Bronchial epithelial cell (primary cell): ENCODE measurements at regions not wholly inside any gene's neighbourhood (a gene's known extent, or its start where the extent isn't known, plus 50 kb on each side); places are given as distances from the start of the nearest gene placed in this dataset.
A peak's percentile ranks its signal among the peaks of the same experiment; 100 is the strongest.

Experiments used
- DNase-seq: peaks from one replicate; pipeline ENCODE4 v3.0.0-alpha.2; 2010; ENCODE audit warnings: low read depth
- FAIRE-seq: peaks from 2 replicates; lab custom pipeline; 2011; peaks lifted over from hg19 to GRCh38; lab: Jason Lieb, UNC
- H3K27me3 ChIP-seq: 2 replicates; pipeline ENCODE4 v1.5.1; 2011; ENCODE audit warnings: low read length; ENCODE audit not compliant: control insufficient read depth, insufficient read depth
- H3K36me3 ChIP-seq: 2 replicates; pipeline ENCODE4 v1.5.1; 2011; ENCODE audit warnings: low read length; ENCODE audit not compliant: control insufficient read depth, insufficient read depth
- H3K4me3 ChIP-seq: 2 replicates; pipeline ENCODE4 v1.5.1; 2011; ENCODE audit warnings: mild to moderate bottlenecking, low read depth, low read length, control low read depth
- TF ChIP-seq, protein P1 (sequence below): IDR thresholded peaks from 2 replicates; pipeline ENCODE4 v1.5.1; 2011; ENCODE audit warnings: mild to moderate bottlenecking, moderate library complexity, low read length, control low read depth, inconsistent platforms; ENCODE audit not compliant: insufficient read depth, severe bottlenecking

DNA sequence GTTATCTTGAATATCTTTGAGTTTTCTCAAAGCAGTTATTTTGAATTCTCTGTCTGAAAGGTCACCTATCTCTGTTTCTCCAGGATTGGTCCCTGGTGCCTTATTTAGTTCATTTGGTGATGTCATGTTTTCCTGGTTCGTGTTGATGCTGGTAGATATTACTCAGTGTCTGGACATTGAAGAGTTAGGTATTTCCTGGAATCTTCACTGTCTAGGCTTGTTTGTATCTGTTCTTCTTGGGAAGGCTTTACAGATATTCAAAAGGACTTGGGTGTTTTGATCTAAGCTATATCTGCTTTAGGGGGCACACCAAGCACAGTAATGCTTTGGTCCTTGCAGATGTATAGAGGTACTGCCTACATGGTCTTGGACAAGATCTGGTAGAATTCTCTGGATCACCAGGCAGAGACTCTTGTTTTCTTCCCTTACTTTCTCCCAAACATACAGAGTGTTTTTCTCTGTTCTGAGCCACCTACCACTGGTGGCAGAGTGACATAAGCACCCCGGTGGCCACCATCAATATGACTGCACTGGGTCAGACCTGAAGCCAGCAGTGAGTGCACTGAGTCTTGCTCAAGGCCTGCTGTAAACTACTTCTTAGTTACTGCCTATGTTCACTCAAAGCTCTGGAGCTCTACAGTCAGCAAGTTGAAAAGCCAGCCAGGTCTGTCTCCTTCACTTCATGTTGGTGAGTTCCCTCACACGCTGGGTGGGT, 193.5 kb upstream of the AMOT start:
- FAIRE-seq: peak; percentile 23
- TF ChIP-seq, protein P1, sequence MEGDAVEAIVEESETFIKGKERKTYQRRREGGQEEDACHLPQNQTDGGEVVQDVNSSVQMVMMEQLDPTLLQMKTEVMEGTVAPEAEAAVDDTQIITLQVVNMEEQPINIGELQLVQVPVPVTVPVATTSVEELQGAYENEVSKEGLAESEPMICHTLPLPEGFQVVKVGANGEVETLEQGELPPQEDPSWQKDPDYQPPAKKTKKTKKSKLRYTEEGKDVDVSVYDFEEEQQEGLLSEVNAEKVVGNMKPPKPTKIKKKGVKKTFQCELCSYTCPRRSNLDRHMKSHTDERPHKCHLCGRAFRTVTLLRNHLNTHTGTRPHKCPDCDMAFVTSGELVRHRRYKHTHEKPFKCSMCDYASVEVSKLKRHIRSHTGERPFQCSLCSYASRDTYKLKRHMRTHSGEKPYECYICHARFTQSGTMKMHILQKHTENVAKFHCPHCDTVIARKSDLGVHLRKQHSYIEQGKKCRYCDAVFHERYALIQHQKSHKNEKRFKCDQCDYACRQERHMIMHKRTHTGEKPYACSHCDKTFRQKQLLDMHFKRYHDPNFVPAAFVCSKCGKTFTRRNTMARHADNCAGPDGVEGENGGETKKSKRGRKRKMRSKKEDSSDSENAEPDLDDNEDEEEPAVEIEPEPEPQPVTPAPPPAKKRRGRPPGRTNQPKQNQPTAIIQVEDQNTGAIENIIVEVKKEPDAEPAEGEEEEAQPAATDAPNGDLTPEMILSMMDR: no peak
- no peaks in the 10 kb centered on the region for H3K36me3 ChIP-seq

DNA sequence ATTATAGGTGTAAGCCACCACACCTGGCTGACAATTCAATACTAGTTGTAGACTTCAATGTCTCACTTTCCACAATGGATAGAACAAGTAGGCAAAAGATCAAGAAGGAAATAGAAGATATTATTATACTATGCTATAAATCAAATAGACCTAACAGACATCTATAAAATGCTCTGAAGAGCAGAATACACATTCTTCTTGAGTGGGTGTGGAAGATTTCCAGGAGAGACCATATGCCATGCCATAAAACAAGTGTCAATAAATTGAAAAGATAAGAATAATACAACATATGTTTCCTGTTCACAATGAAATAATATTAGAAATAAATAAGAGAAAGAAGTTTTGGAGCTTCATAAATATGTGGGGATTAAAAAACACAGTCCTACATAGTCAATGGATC, 179.3 kb upstream of the AMOT start:
- H3K36me3 ChIP-seq: no peaks in the 10 kb centered on the region
- FAIRE-seq: no peak
- DNase-seq: no peak
- no peak overlapping the region for H3K4me3 ChIP-seq
- no peaks in the 10 kb centered on the region for H3K27me3 ChIP-seq
- TF ChIP-seq, protein P1: no peak

More for the DNA sequence above, 193.5 kb upstream of the AMOT start:
- H3K27me3 ChIP-seq: no peaks in the 10 kb centered on the region
- no peak overlapping the region for H3K4me3 ChIP-seq
- DNase-seq: peak; percentile 73

DNA sequence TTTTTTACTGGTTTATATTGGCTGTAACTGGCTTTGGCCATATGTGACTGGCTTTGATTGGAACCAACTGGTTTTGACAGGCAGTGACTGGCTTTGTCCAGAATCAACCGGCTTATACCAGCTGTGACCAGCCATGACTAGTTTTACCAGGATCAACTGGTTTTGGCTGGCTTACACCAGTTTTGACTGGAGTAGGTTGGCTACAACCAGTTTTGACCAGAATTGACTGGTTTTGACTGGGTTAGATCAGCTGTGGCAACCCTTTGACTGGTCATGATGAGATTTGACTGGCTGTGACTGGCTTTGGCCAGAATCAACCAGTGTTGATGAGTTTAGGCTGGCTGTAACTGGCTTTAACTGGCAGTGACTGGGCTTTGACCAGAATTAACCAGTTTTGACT, 169.2 kb upstream of the AMOT start:
- H3K4me3 ChIP-seq: no peak overlapping the region
- FAIRE-seq (no peak), DNase-seq (no peak)
- no peaks in the 10 kb centered on the region for H3K27me3 ChIP-seq
- TF ChIP-seq, protein P1: no peak
- no peaks in the 10 kb centered on the region for H3K36me3 ChIP-seq

DNA sequence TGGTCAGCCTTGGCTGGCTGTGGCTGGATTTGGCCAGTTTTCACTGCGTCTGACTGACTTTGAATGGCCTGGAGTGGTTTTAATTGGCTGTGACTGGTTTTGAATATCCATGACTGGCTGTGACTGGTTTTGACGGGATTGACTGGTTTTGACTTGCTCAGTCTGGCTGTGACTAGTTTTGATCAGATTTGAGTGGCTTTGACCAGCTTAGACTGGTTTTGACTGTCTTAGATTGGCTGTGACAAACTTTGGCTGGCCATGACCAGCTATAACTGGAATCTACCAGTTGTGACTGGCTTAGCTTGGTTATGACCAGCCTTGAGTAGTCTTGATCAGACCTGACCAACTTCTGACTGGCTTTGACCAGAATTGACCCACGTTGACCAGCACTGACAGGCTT, 168.4 kb upstream of the AMOT start:
- H3K36me3 ChIP-seq: no peaks in the 10 kb centered on the region
- FAIRE-seq (no peak), DNase-seq (no peak)
- TF ChIP-seq, protein P1: no peak
- no peaks in the 10 kb centered on the region for H3K27me3 ChIP-seq
- H3K4me3 ChIP-seq: no peak overlapping the region

DNA sequence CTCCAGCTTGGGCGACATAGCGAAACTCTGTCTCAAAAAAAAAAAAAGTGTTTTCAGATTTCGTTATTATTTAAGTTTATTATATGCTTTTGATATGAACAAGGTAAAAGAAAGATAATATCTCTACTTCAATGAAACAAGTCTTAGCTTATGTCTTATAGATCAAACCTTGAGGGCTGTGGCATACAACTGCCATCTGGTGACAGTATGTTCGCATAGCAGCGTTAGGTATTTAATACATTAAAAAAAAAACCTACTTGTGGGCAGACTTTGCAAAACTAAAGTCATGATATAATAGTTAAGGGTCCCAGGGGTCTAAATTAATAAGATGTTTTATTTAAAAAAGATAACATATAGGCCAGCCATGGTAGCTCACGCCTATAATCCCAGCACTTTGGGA, 161.2 kb upstream of the AMOT start:
- DNase-seq: peak; percentile 1
- no peaks in the 10 kb centered on the region for H3K36me3 ChIP-seq
- no peaks in the 10 kb centered on the region for H3K27me3 ChIP-seq
- FAIRE-seq: no peak
- no peak overlapping the region for H3K4me3 ChIP-seq
- TF ChIP-seq, protein P1: no peak

DNA sequence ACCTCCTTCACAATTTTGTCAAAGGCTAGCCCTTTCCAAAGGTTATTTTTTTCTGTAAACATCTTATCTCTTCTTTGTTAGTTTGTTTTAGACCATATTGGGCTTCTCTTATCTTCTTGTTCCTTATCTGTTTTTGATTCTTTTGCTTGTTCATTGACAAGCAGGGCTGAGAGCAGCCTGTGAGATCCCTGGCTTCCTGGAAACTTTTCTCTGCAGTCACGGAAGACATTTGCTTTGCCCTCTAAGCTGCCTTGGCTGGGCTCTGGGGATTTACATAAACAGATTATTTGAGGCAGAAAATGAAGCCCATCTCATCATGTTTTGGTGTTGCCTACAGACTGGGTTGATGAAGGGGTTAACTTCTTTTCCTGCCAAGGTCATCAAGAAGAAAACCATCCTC, 157.4 kb upstream of the AMOT start:
- TF ChIP-seq, protein P1: no peak
- Histone ChIP-seq H3K27me3 (no peaks in the 10 kb centered on the region), H3K36me3 (no peaks in the 10 kb centered on the region), H3K4me3 (no peak overlapping the region)
- DNase-seq (no peak), FAIRE-seq (no peak)
